ENCODE measurements at regions not wholly inside any gene's neighbourhood (a gene's known extent, or its start where the extent isn't known, plus 50 kb on each side); places are given as distances from the start of the nearest gene placed in this dataset.
"Not testable (repeated sequence)": the region's sequence is repeated elsewhere in the genome, so short reads cannot be mapped to it uniquely, and the experiment has no call there.

DNA sequence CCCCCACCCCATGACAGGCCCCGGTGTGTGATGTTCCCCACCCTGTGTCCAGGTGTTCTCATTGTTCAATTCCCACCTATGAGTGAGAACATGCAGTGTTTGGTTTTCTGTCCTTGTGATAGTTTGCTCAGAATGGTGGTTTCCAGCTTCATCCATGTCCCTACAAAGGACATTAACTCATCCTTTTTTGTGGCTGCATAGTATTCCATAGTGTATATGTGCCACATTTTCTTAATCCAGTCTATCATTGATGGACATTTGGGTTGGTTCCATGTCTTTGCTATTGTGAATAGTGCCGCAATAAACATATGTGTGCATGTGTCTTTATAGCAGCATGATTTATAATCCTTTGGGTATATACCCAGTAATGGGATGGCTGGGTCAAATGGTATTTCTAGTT lies 59.7 kb upstream of the ANKRD55 start:
- TF ChIP-seq, protein P1, sequence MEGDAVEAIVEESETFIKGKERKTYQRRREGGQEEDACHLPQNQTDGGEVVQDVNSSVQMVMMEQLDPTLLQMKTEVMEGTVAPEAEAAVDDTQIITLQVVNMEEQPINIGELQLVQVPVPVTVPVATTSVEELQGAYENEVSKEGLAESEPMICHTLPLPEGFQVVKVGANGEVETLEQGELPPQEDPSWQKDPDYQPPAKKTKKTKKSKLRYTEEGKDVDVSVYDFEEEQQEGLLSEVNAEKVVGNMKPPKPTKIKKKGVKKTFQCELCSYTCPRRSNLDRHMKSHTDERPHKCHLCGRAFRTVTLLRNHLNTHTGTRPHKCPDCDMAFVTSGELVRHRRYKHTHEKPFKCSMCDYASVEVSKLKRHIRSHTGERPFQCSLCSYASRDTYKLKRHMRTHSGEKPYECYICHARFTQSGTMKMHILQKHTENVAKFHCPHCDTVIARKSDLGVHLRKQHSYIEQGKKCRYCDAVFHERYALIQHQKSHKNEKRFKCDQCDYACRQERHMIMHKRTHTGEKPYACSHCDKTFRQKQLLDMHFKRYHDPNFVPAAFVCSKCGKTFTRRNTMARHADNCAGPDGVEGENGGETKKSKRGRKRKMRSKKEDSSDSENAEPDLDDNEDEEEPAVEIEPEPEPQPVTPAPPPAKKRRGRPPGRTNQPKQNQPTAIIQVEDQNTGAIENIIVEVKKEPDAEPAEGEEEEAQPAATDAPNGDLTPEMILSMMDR (optimal IDR thresholded peaks at IDR 0.05 in 1 of 3, IDR thresholded peaks at IDR 0.05 in 1 of 3, conservative IDR thresholded peaks at IDR 0.05 in 1 of 3; ENCODE audit: extremely low read depth in 1 of 3, insufficient read depth in 2 of 3, low read length in 3 of 3): not testable (repeated sequence)
- not testable (repeated sequence) for TF ChIP-seq EZH2 (IDR thresholded peaks at IDR 0.05; ENCODE audit: low read length)
